OCI-LY1 (cell line): ENCODE measurements at regions not wholly inside any gene's neighbourhood (a gene's known extent, or its start where the extent isn't known, plus 50 kb on each side); places are given as distances from the start of the nearest gene placed in this dataset.

Experiments used
- H2AFZ ChIP-seq: fragments of 200-600 bp; sonication (generic), shearing (Covaris generic); 2 replicates; pipeline ENCODE4 v1.6.0; 2014; ENCODE audit warnings: antibody characterized with exemption, mild to moderate bottlenecking, low read length
- H3F3A ChIP-seq: fragments of 200-600 bp; sonication (generic), shearing (Covaris generic); 2 replicates; pipeline ENCODE4 v1.6.0; 2014; ENCODE audit warnings: mild to moderate bottlenecking, antibody characterized with exemption, low read length, moderate library complexity; ENCODE audit not compliant: insufficient read depth
- H3K27ac ChIP-seq: fragments of 200-600 bp; sonication (generic); 2 replicates; pipeline ENCODE4 v1.5.1; 2014; ENCODE audit warnings: low read length, mixed run types, mild to moderate bottlenecking, low read depth; ENCODE audit not compliant: poor library complexity, severe bottlenecking
- H3K27me3 ChIP-seq: fragments of 200-600 bp; sonication (generic); 2 replicates; pipeline ENCODE4 v1.6.0; 2014; ENCODE audit warnings: antibody characterized with exemption, mild to moderate bottlenecking, low read length, moderate library complexity; ENCODE audit not compliant: insufficient read depth
- H3K36me3 ChIP-seq: fragments of 200-600 bp; sonication (generic); 2 replicates; pipeline ENCODE4 v1.6.1; 2014; ENCODE audit warnings: mild to moderate bottlenecking, antibody characterized with exemption, low read length, moderate library complexity, mixed read lengths; ENCODE audit not compliant: insufficient read depth
- H3K4me1 ChIP-seq: fragments of 200-600 bp; sonication (generic); 2 replicates; pipeline ENCODE4 v1.5.1; 2014; ENCODE audit warnings: mild to moderate bottlenecking, low read length, moderate library complexity; ENCODE audit not compliant: insufficient read depth, severe bottlenecking
- H3K4me2 ChIP-seq: fragments of 200-600 bp; sonication (generic), shearing (Covaris generic); 2 replicates; pipeline ENCODE4 v1.6.1; 2014; ENCODE audit warnings: low read length
- H3K4me3 ChIP-seq: fragments of 200-600 bp; sonication (generic); 2 replicates; pipeline ENCODE4 v1.5.1; 2014; ENCODE audit warnings: low read length, low read depth, mild to moderate bottlenecking, mixed read lengths; ENCODE audit not compliant: poor library complexity, severe bottlenecking
- H3K79me2 ChIP-seq: fragments of 200-600 bp; shearing (Covaris generic); 2 replicates; pipeline ENCODE4 v1.6.1; 2016; ENCODE audit warnings: mixed run types, low read length, mixed read lengths; ENCODE audit not compliant: insufficient read depth
- H3K9ac ChIP-seq: fragments of 200-600 bp; sonication (generic), shearing (Covaris generic); 2 replicates; pipeline ENCODE4 v1.6.1; 2014; ENCODE audit warnings: mild to moderate bottlenecking, low read length, mixed read lengths
- H3K9me2 ChIP-seq: fragments of 200-600 bp; sonication (generic), shearing (Covaris generic); 2 replicates; pipeline ENCODE4 v1.6.1; 2014; ENCODE audit warnings: low read depth, mild to moderate bottlenecking, low read length, mixed read lengths
- H3K9me3 ChIP-seq: fragments of 200-600 bp; shearing (Covaris generic); 2 replicates; pipeline ENCODE4 v1.6.1; 2014; ENCODE audit warnings: low read length, mixed read lengths
- H4K20me1 ChIP-seq: fragments of 200-600 bp; sonication (generic), shearing (Covaris generic); 2 replicates; pipeline ENCODE4 v1.6.0; 2016; ENCODE audit warnings: mild to moderate bottlenecking, low read length; ENCODE audit not compliant: insufficient read depth
- EZH2 ChIP-seq: fragments of 200-600 bp; sonication (generic), shearing (Covaris generic); IDR thresholded peaks from 2 replicates; pipeline ENCODE4 v1.8.0; 2017; ENCODE audit warnings: borderline replicate concordance, mixed run types, mild to moderate bottlenecking, antibody characterized with exemption, low read length, moderate library complexity, mixed read lengths
- TF ChIP-seq, protein P1 (sequence below): fragments of 200-600 bp; sonication (generic), shearing (Covaris generic); IDR thresholded peaks from 2 replicates; pipeline ENCODE4 v1.5.1; 2017; ENCODE audit warnings: mild to moderate bottlenecking, antibody characterized with exemption, low read length, moderate library complexity, mixed read lengths

DNA sequence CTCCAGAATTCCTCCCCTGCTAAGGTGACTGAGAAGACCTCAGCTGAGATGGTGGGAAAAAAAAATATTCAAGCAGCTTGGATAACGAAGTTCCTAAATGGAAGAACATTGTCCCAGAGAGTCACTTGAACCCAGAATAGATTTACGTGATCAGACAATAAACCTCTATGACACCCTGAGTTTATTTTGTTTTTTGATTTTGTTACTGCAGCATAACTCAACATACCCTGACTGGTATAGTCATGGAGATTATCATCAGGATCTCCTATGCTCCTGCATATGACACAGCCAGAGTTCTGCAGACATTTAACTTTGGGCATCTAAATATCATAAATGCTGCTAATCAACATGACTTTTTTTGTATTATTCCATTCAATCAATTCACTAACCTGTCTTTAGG, 282.9 kb downstream of the RASEF start:
- no peaks in the 10 kb centered on the region for H3K9me3 ChIP-seq
- no peak overlapping the region for H3K27ac ChIP-seq
- no peak overlapping the region for H2AFZ ChIP-seq
- H3K4me2 ChIP-seq, result no peak overlapping the region
- no peaks in the 10 kb centered on the region for H3K79me2 ChIP-seq
- H3K27me3 ChIP-seq, result 0 out of 2 replicates have a peak, but pooled peaks cover 1% of the 10 kb centered on the region
- H3K36me3 ChIP-seq, result no peaks in the 10 kb centered on the region
- TF ChIP-seq, protein P1, sequence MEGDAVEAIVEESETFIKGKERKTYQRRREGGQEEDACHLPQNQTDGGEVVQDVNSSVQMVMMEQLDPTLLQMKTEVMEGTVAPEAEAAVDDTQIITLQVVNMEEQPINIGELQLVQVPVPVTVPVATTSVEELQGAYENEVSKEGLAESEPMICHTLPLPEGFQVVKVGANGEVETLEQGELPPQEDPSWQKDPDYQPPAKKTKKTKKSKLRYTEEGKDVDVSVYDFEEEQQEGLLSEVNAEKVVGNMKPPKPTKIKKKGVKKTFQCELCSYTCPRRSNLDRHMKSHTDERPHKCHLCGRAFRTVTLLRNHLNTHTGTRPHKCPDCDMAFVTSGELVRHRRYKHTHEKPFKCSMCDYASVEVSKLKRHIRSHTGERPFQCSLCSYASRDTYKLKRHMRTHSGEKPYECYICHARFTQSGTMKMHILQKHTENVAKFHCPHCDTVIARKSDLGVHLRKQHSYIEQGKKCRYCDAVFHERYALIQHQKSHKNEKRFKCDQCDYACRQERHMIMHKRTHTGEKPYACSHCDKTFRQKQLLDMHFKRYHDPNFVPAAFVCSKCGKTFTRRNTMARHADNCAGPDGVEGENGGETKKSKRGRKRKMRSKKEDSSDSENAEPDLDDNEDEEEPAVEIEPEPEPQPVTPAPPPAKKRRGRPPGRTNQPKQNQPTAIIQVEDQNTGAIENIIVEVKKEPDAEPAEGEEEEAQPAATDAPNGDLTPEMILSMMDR, result no peak
- no peak for TF ChIP-seq EZH2
- no peaks in the 10 kb centered on the region for H3F3A ChIP-seq
- H3K9me2 ChIP-seq, result no peaks in the 10 kb centered on the region
- H3K4me3 ChIP-seq, result no peak overlapping the region
- no peaks in the 10 kb centered on the region for H4K20me1 ChIP-seq
- no peak overlapping the region for H3K9ac ChIP-seq
- no peaks in the 10 kb centered on the region for H3K4me1 ChIP-seq

- no peak overlapping the region for H2AFZ ChIP-seq
Observed at GRCh38 chr9:82781921-82782392, 281.0 kb downstream of the RASEF start.

DNA sequence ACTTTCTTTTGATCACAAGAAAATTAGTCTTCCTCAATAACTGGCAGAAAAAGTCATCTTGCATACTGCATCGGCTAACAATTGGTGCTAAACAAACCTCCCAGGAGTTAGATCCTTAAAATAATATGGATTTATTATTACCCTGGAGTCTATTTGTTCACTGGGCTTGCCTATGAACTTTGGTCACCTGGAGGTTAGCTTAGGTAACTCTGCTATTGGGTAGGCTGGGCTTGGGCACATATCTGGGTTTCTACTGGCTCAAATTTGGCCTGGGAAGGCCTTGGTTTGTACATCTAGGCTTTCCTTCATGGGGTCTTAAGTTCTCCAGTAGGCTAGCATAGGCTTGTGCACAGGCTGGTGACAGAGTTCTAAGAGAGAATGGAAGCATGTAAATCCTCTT, 279.9 kb downstream of the RASEF start:
- no peaks in the 10 kb centered on the region for H3K9me2 ChIP-seq
- no peak overlapping the region for H3K27ac ChIP-seq
- H3K4me2 ChIP-seq, result no peak overlapping the region
- H3K4me1 ChIP-seq, result no peaks in the 10 kb centered on the region
- H3K27me3 ChIP-seq, result 0 out of 2 replicates have a peak, but pooled peaks cover 5% of the 10 kb centered on the region
- H3K79me2 ChIP-seq, result no peaks in the 10 kb centered on the region
- H3K9ac ChIP-seq, result no peak overlapping the region
- H2AFZ ChIP-seq, result no peak overlapping the region
- no peak overlapping the region for H3K4me3 ChIP-seq
- H3F3A ChIP-seq, result no peaks in the 10 kb centered on the region
- no peaks in the 10 kb centered on the region for H3K9me3 ChIP-seq
- no peak for TF ChIP-seq EZH2
- TF ChIP-seq, protein P1, result no peak
- no peaks in the 10 kb centered on the region for H4K20me1 ChIP-seq
- no peaks in the 10 kb centered on the region for H3K36me3 ChIP-seq

More at GRCh38 chr9:82781921-82782392, 281.0 kb downstream of the RASEF start:
- no peaks in the 10 kb centered on the region for H3F3A ChIP-seq
- H3K4me1 ChIP-seq, result no peaks in the 10 kb centered on the region
- no peaks in the 10 kb centered on the region for H3K9me2 ChIP-seq
- no peak overlapping the region for H3K4me2 ChIP-seq
- no peaks in the 10 kb centered on the region for H3K79me2 ChIP-seq
- no peaks in the 10 kb centered on the region for H4K20me1 ChIP-seq
- H3K36me3 ChIP-seq, result no peaks in the 10 kb centered on the region
- H3K27ac ChIP-seq, result no peak overlapping the region
- no peak overlapping the region for H3K4me3 ChIP-seq
- 0 out of 2 replicates have a peak, but pooled peaks cover 5% of the 10 kb centered on the region for H3K27me3 ChIP-seq
- no peaks in the 10 kb centered on the region for H3K9me3 ChIP-seq
- no peak overlapping the region for H3K9ac ChIP-seq
- no peak for TF ChIP-seq EZH2
- TF ChIP-seq, protein P1, result no peak
